NCI-H1436 (cell line): ENCODE measurements at regions not wholly inside any gene's neighbourhood (a gene's known extent, or its start where the extent isn't known, plus 50 kb on each side); places are given as distances from the start of the nearest gene placed in this dataset.
"Not testable (repeated sequence)": the region's sequence is repeated elsewhere in the genome, so short reads cannot be mapped to it uniquely, and the experiment has no call there.

Experiments used
- DNase-seq: peaks from one replicate; lab custom pipeline; 2025; lab: John Stamatoyannopoulos, UW

GRCh38 chr1:55868026-55868425 is 652.9 kb upstream of the USP24 start:
- DNase-seq, result no peak

GRCh38 chr1:55867304-55867843 is 652.2 kb upstream of the USP24 start:
- no peak for DNase-seq

GRCh38 chr1:55865778-55866177 is 650.6 kb upstream of the USP24 start:
- DNase-seq, result not testable (repeated sequence)

GRCh38 chr1:55864251-55864650 is 649.1 kb upstream of the USP24 start:
- no peak for DNase-seq

- no peak for DNase-seq
Measured at GRCh38 chr1:55861676-55862340, 646.6 kb upstream of the USP24 start.

GRCh38 chr1:55860798-55861519 is 645.8 kb upstream of the USP24 start:
- no peak for DNase-seq

- no peak for DNase-seq
Measured at GRCh38 chr1:55860326-55860725, 645.2 kb upstream of the USP24 start.

- DNase-seq, result no peak
Measured at GRCh38 chr1:55854911-55855310, 639.7 kb upstream of the USP24 start.

- DNase-seq, result no peak
Measured at GRCh38 chr1:55848906-55849305, 633.7 kb upstream of the USP24 start.

- no peak for DNase-seq
Measured at GRCh38 chr1:55846051-55846450, 630.9 kb upstream of the USP24 start.

GRCh38 chr1:55844322-55844721 is 629.2 kb upstream of the USP24 start:
- DNase-seq, result no peak

- no peak for DNase-seq
Measured at GRCh38 chr1:55839626-55840025, 624.5 kb upstream of the USP24 start.

GRCh38 chr1:55839221-55839620 is 624.1 kb upstream of the USP24 start:
- no peak for DNase-seq

- DNase-seq, result no peak
Measured at GRCh38 chr1:55836086-55836485, 620.9 kb upstream of the USP24 start.

- no peak for DNase-seq
Measured at GRCh38 chr1:55833529-55834091, 618.4 kb upstream of the USP24 start.

GRCh38 chr1:55831759-55832158 is 616.6 kb upstream of the USP24 start:
- no peak for DNase-seq

- no peak for DNase-seq
Measured at GRCh38 chr1:55828044-55828443, 612.9 kb upstream of the USP24 start.

- no peak for DNase-seq
Measured at GRCh38 chr1:55827350-55827749, 612.2 kb upstream of the USP24 start.

- no peak for DNase-seq
Measured at GRCh38 chr1:55826381-55827080, 611.4 kb upstream of the USP24 start.

- DNase-seq, result no peak
Measured at GRCh38 chr1:55825461-55825860, 610.3 kb upstream of the USP24 start.

- DNase-seq, result no peak
Measured at GRCh38 chr1:55824251-55824640, 609.1 kb upstream of the USP24 start.

- DNase-seq, result no peak
Measured at GRCh38 chr1:55823541-55824250, 608.5 kb upstream of the USP24 start.
